Heart left ventricle (tissue), 16 donors: ENCODE measurements at regions not wholly inside any gene's neighbourhood (a gene's known extent, or its start where the extent isn't known, plus 50 kb on each side); places are given as distances from the start of the nearest gene placed in this dataset.

Experiments
- ATAC-seq, 4 donors: fragments of 200-7000 bp; cut with Tn5 transposase; one replicate each; pipeline ENCODE4 v1.9.1; 2020 to 2022; ENCODE audit warnings: moderate library complexity in 4 of 4, mild to moderate bottlenecking in 3 of 4, moderate number of reproducible peaks in 1 of 4
- DNase-seq, 5 donors: peaks; one replicate each; pipeline ENCODE4 v3.0.0-alpha.2; 2020
- H3K27ac ChIP-seq, 12 donors: fragments of 200-600 bp; sonication (generic) in 4 of 12; one replicate each; pipeline versions ENCODE4 v1.5.0 to v1.8.0; 2016 to 2022; ENCODE audit warnings: mild to moderate bottlenecking in 2 of 12
- H3K27me3 ChIP-seq, 9 donors: fragments of 200-600 bp; sonication (generic) in 2 of 9; one replicate each; pipeline versions ENCODE4 v1.5.1 to v1.8.0; 2016 to 2022; ENCODE audit warnings: mild to moderate bottlenecking in 3 of 9
- H3K36me3 ChIP-seq, 9 donors: fragments of 200-600 bp; sonication (generic) in 2 of 9; one replicate each; pipeline versions ENCODE4 v1.5.0 to v1.8.0; 2018 to 2022; ENCODE audit warnings: mild to moderate bottlenecking in 2 of 9
- H3K4me1 ChIP-seq, 12 donors: fragments of 200-600 bp; sonication (generic) in 4 of 12; one replicate each; pipeline versions ENCODE4 v1.5.0 to v1.8.0; 2016 to 2022; ENCODE audit warnings: mild to moderate bottlenecking in 3 of 12
- H3K4me3 ChIP-seq, 12 donors: fragments of 200-600 bp; sonication (generic) in 4 of 12; one replicate each; pipeline versions ENCODE4 v1.5.0 to v1.8.0; 2017 to 2022; ENCODE audit warnings: mild to moderate bottlenecking in 9 of 12, moderate library complexity in 4 of 12
- H3K9me3 ChIP-seq, 12 donors: fragments of 200-600 bp; sonication (generic) in 4 of 12; one replicate each; pipeline versions ENCODE4 v1.5.0 to v1.8.0; 2016 to 2022; ENCODE audit warnings: mild to moderate bottlenecking in 1 of 12
- POLR2A ChIP-seq, 2 donors: fragments of 450-650 bp; IDR thresholded peaks; one replicate each; pipeline ENCODE4 v1.6.1; 2017; ENCODE audit warnings: antibody characterized with exemption in 2 of 2, mild to moderate bottlenecking in 2 of 2, moderate library complexity in 2 of 2
- WGBS, 4 donors: extraction: QIAGEN DNeasy Blood & Tissue Kit in 2 of 4; methylation state at CpG; one replicate each; pipeline versions ENCODE4 v1.1.5 to v1.1.7; 2013 to 2018; 5-methylcytosine and 5-hydroxymethylcytosine counted together
- intact Hi-C, 10 donors: fragments of 100-400 bp; cut with DNase I; formaldehyde crosslinking; loops; one replicate each; pipeline versions ENCODE4 v1.11.1 to v1.14.2; 2022
- TF ChIP-seq, protein P1 (sequence below), 12 donors: fragments of 200-600 bp; sonication (generic) in 4 of 12; IDR thresholded peaks; one replicate each; pipeline versions ENCODE4 v1.5.0 to v1.8.0; 2018 to 2022; ENCODE audit warnings: antibody characterized with exemption in 12 of 12, mild to moderate bottlenecking in 5 of 12
- donor health status: ischemic (EF 13 %, LVEDD 7.1; RV severe dilation, severe dysfunction).
- donor health status: healthy with polysubstance abuse.
- donor health status: DM: no; HTN: yes; CAD: no.
- donor health status: DM: no; HTN: no; CAD: no.
- donor health status: ischemic (EF 25% LVEDD 6.9; RV normal size, moderate dysfunction).
- donor health status: ischemic (EF 25% LVEDD 5.7; RV mildly dilated, moderate dysfunction).
- donor health status: healthy.
- donor health status: DM: yes; HTN: yes; CAD: no.
- donor health status: ischemic (EF 35%, LVEDD 5.7; RV mildly dilated, moderate dysfunction).
- donor health status: nonischemic (EF 11% LVEDD 7.7; RV severe dilation, severe dysfunction).
- donor health status: DM: yes; HTN: yes; CAD: no.
- donor health status: PGD.
- donor health status: ischemic (EF 29% LVEDD 5.4; RV normal size, mild dysfunction).
- donor health status: nonischemic (EF 23%, LVEDD 6.1; RV moderate dilation, normal function).

DNA sequence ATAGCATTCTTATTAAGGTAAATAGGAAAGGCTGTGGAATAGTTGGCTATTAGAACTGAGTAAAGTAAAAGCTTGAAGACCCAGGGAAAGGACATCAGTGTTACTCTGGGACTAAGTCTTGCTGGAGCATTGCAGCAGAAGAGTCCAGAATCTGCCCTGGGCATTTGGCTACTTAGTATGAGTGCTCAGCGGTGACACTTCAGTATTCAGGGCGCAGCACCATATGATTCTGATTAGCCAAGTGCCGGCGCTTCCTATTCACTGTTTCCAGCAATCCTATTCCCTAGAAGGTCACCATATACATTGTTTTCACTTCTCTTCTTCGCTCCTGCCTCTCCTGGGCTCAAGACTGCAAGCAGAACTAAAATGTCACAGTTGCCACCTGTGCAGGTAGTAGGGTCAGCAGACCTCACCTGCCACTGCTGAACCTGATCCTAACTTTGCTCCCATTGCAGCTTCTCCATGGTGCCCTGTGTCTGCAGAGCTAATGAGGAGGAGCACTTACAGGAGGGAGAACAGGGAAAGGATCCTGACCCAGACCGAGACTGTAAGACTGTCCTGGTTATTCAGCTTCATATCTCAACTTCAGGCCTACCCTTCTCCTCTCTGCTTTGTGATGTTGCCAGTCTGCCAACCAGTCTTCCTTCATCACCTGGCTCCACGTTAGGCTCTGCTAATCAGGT lies 313.6 kb upstream of the PIK3R1 start:
- Histone ChIP-seq H3K4me3 (no peak overlapping the region), H3K27ac (no peak overlapping the region), H3K36me3 (no peaks in the 10 kb centered on the region), H3K27me3 (no peaks in the 10 kb centered on the region), H3K4me1 (peaks cover 0 to 6% (median 0%) of the 10 kb centered on the region in 12 donors), H3K9me3 (no peaks in the 10 kb centered on the region)
- TF ChIP-seq POLR2A (IDR thresholded peaks at IDR 0.05): no peak
- TF ChIP-seq, protein P1, sequence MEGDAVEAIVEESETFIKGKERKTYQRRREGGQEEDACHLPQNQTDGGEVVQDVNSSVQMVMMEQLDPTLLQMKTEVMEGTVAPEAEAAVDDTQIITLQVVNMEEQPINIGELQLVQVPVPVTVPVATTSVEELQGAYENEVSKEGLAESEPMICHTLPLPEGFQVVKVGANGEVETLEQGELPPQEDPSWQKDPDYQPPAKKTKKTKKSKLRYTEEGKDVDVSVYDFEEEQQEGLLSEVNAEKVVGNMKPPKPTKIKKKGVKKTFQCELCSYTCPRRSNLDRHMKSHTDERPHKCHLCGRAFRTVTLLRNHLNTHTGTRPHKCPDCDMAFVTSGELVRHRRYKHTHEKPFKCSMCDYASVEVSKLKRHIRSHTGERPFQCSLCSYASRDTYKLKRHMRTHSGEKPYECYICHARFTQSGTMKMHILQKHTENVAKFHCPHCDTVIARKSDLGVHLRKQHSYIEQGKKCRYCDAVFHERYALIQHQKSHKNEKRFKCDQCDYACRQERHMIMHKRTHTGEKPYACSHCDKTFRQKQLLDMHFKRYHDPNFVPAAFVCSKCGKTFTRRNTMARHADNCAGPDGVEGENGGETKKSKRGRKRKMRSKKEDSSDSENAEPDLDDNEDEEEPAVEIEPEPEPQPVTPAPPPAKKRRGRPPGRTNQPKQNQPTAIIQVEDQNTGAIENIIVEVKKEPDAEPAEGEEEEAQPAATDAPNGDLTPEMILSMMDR (IDR thresholded peaks at IDR 0.05): no peak
- WGBS, 4 donors: 91 to 94% (median 91%) methylated on average over 7 of the region's 7 CpGs
- intact Hi-C loops: no loop called here
- no peak for DNase-seq
- no peak for ATAC-seq

DNA sequence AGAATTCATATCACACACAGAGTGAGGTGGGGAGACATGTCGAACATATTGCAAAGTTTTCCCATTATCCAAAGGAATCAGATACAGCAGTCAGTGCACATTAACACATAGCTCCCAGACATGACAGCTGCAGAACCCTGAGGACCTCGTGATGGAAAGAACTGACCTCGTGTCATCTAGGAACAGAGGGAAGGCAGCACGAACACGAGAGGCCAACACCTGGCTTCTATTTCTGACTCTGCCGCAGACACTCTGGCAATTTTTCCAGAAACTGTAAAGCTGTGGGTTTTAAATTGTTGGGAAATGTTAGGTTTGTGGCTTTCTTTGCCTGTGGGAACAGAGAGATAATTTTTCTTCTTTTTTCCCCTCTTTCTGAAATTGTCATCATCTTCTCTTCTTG lies 315.0 kb upstream of the PIK3R1 start:
- Histone ChIP-seq H3K4me1 (peaks cover 0 to 13% (median 0%) of the 10 kb centered on the region in 12 donors), H3K36me3 (no peaks in the 10 kb centered on the region), H3K27ac (no peak overlapping the region), H3K27me3 (no peaks in the 10 kb centered on the region), H3K4me3 (no peak overlapping the region), H3K9me3 (peaks cover 0 to 5% (median 0%) of the 10 kb centered on the region in 12 donors)
- intact Hi-C loops: no loop called here
- ATAC-seq: no peak
- WGBS, 4 donors: 74 to 84% (median 80%) methylated on average over 6 of the region's 6 CpGs
- TF ChIP-seq, protein P1 (IDR thresholded peaks at IDR 0.05): no peak
- no peak for TF ChIP-seq POLR2A (IDR thresholded peaks at IDR 0.05)
- DNase-seq: no peak

DNA sequence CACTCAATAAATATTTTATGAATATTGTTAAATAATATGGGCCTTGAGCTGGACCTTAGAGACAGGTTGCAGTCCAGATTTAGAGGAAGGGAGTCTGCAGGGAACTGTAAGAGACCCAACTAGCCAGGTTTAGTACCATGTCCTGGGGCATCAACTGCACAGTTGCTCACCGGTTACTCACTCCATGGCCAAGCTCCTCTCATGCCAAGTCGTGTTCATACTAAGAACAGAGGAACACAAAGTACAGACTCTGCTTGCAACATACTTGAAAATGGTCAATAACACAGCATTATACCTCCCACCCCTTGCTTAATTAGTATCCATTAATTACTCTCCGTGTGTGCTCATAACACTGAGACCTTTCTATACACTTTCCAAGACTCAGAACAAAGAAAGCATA lies 317.6 kb upstream of the PIK3R1 start:
- H3K4me1 ChIP-seq: peaks cover 0 to 13% (median 0%) of the 10 kb centered on the region in 12 donors
- TF ChIP-seq, protein P1 (IDR thresholded peaks at IDR 0.05): no peak
- no peak for TF ChIP-seq POLR2A (IDR thresholded peaks at IDR 0.05)
- peaks cover 0 to 5% (median 0%) of the 10 kb centered on the region in 12 donors for H3K9me3 ChIP-seq
- 89 to 97% (median 96%) methylated on average over 3 of the region's 3 CpGs for WGBS, 4 donors
- H3K36me3 ChIP-seq: no peaks in the 10 kb centered on the region
- DNase-seq: no peak
- intact Hi-C loops: no loop called here
- ATAC-seq: no peak
- no peaks in the 10 kb centered on the region for H3K27me3 ChIP-seq
- no peak overlapping the region for H3K4me3 ChIP-seq
- no peak overlapping the region for H3K27ac ChIP-seq

DNA sequence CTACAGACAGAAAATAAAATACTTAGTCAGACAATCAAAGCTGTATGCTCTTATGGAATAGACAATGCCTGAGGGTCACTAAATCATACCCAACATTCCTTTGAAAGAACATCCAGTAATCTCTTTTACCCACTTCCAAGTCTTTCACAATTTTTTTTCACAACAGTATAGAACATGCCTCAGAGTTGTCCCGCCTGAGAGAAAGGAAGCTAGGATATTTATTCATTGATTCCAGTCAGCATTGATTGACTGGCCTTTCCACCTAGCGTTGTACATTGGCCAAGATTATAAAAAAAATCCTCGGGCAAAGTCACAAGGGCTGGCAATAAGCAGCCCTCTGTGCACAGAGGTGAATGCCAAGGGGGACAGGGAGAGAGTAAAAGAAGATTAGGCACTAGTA lies 318.1 kb upstream of the PIK3R1 start:
- DNase-seq: no peak
- Histone ChIP-seq H3K27ac (no peak overlapping the region), H3K27me3 (no peaks in the 10 kb centered on the region), H3K9me3 (peaks cover 0 to 5% (median 0%) of the 10 kb centered on the region in 12 donors), H3K4me3 (no peak overlapping the region), H3K36me3 (no peaks in the 10 kb centered on the region), H3K4me1 (peaks cover 0 to 13% (median 0%) of the 10 kb centered on the region in 12 donors)
- 61 to 78% (median 75%) methylated on average over 3 of the region's 3 CpGs for WGBS, 4 donors
- intact Hi-C loops: no loop called here
- no peak for ATAC-seq
- TF ChIP-seq, protein P1 (IDR thresholded peaks at IDR 0.05): no peak
- TF ChIP-seq POLR2A (IDR thresholded peaks at IDR 0.05): no peak
